HG02884 (cell line): ENCODE measurements at regions not wholly inside any gene's neighbourhood (a gene's known extent, or its start where the extent isn't known, plus 50 kb on each side); places are given as distances from the start of the nearest gene placed in this dataset.
A peak's percentile ranks its signal among the peaks of the same experiment; 100 is the strongest.
"Not testable (repeated sequence)": the region's sequence is repeated elsewhere in the genome, so short reads cannot be mapped to it uniquely, and the experiment has no call there.

Experiments used
- ATAC-seq: cut with Tn5 transposase; IDR thresholded peaks from one replicate; pipeline ENCODE4 v1.9.1; 2021; ENCODE audit warnings: mild to moderate bottlenecking, moderate library complexity; ENCODE audit not compliant: unreplicated experiment

GRCh38 chr4:36587909-36588472, 306.6 kb downstream of the DTHD1 start:
- ATAC-seq, result no peak

GRCh38 chr4:36590343-36590742, 308.9 kb downstream of the DTHD1 start:
- no peak for ATAC-seq

- no peak for ATAC-seq
Observed at GRCh38 chr4:36601864-36602495, 320.6 kb downstream of the DTHD1 start.

- no peak for ATAC-seq
Observed at GRCh38 chr4:36609661-36610060, 328.2 kb downstream of the DTHD1 start.

- ATAC-seq, result no peak
Observed at GRCh38 chr4:36610628-36611027, 329.2 kb downstream of the DTHD1 start.

GRCh38 chr4:36613142-36613541, 331.7 kb downstream of the DTHD1 start:
- ATAC-seq, result not testable (repeated sequence)

- ATAC-seq, result no peak
Observed at GRCh38 chr4:36614011-36614410, 332.6 kb downstream of the DTHD1 start.

- no peak for ATAC-seq
Observed at GRCh38 chr4:36618102-36618501, 336.7 kb downstream of the DTHD1 start.

GRCh38 chr4:36624030-36624429, 342.6 kb downstream of the DTHD1 start:
- ATAC-seq, result no peak

GRCh38 chr4:36638273-36638811, 356.9 kb downstream of the DTHD1 start:
- no peak for ATAC-seq

GRCh38 chr4:36640876-36641275, 359.5 kb downstream of the DTHD1 start:
- ATAC-seq, result no peak

- ATAC-seq, result peak; percentile 99
Observed at GRCh38 chr4:36651253-36651652, 369.8 kb downstream of the DTHD1 start.

- no peak for ATAC-seq
Observed at GRCh38 chr4:36652857-36653256, 371.4 kb downstream of the DTHD1 start.

GRCh38 chr4:36665985-36666527, 384.6 kb downstream of the DTHD1 start:
- ATAC-seq, result peak; percentile 61

- no peak for ATAC-seq
Observed at GRCh38 chr4:36675436-36675835, 394.0 kb downstream of the DTHD1 start.

- no peak for ATAC-seq
Observed at GRCh38 chr4:36676139-36677050, 395.0 kb downstream of the DTHD1 start.

- no peak for ATAC-seq
Observed at GRCh38 chr4:36677112-36677511, 395.7 kb downstream of the DTHD1 start.

GRCh38 chr4:36677874-36678273, 396.5 kb downstream of the DTHD1 start:
- ATAC-seq, result no peak

GRCh38 chr4:36687681-36688080, 406.3 kb downstream of the DTHD1 start:
- ATAC-seq, result no peak

GRCh38 chr4:36692586-36692985, 411.2 kb downstream of the DTHD1 start:
- ATAC-seq, result no peak

- no peak for ATAC-seq
Observed at GRCh38 chr4:36702245-36702644, 420.8 kb downstream of the DTHD1 start.
